ENCODE measurements at regions not wholly inside any gene's neighbourhood (a gene's known extent, or its start where the extent isn't known, plus 50 kb on each side); places are given as distances from the start of the nearest gene placed in this dataset.

- no peak overlapping the region for H3K4me3 ChIP-seq
- no peaks in the 10 kb centered on the region for H3K9me3 ChIP-seq
- DNase-seq: no peak
- no peak overlapping the region for H3K27ac ChIP-seq
- WGBS, 3 donors: 89 to 95% (median 92%) methylated on average over 4 of the region's 4 CpGs
- TF ChIP-seq POLR2A (IDR thresholded peaks at IDR 0.05): no peak
- no peak for TF ChIP-seq CTCF (IDR thresholded peaks at IDR 0.05)
- TF ChIP-seq EP300 (IDR thresholded peaks at IDR 0.05): no peak
- no peaks in the 10 kb centered on the region for H3K4me1 ChIP-seq (ENCODE audit: insufficient read depth)
- no peaks in the 10 kb centered on the region for H3K36me3 ChIP-seq
- intact Hi-C loops (cut with DNase I): no loop called here
- no peaks in the 10 kb centered on the region for H3K27me3 ChIP-seq
Observed at GRCh38 chr10:117884093-117884492, 162.6 kb downstream of the RAB11FIP2 start.

GRCh38 chr10:117884592-117884991 lies 162.1 kb downstream of the RAB11FIP2 start:
- TF ChIP-seq EP300 (IDR thresholded peaks at IDR 0.05) (no peak), CTCF (IDR thresholded peaks at IDR 0.05) (no peak), POLR2A (IDR thresholded peaks at IDR 0.05) (no peak)
- intact Hi-C loops (cut with DNase I): no loop called here
- WGBS, 3 donors: 78 to 83% (median 80%) methylated on average over 6 of the region's 6 CpGs
- Histone ChIP-seq H3K9me3 (no peaks in the 10 kb centered on the region), H3K27ac (no peak overlapping the region), H3K27me3 (no peaks in the 10 kb centered on the region), H3K4me3 (no peak overlapping the region), H3K4me1 (ENCODE audit: insufficient read depth) (no peaks in the 10 kb centered on the region), H3K36me3 (no peaks in the 10 kb centered on the region)
- DNase-seq: no peak

GRCh38 chr10:117885206-117885829 lies 161.4 kb downstream of the RAB11FIP2 start:
- no peak for TF ChIP-seq CTCF (IDR thresholded peaks at IDR 0.05)
- no peak for TF ChIP-seq EP300 (IDR thresholded peaks at IDR 0.05)
- TF ChIP-seq POLR2A (IDR thresholded peaks at IDR 0.05): no peak
- Histone ChIP-seq H3K9me3 (no peaks in the 10 kb centered on the region), H3K27me3 (no peaks in the 10 kb centered on the region), H3K27ac (no peak overlapping the region), H3K4me3 (no peak overlapping the region), H3K36me3 (no peaks in the 10 kb centered on the region), H3K4me1 (ENCODE audit: insufficient read depth) (no peaks in the 10 kb centered on the region)
- intact Hi-C loops (cut with DNase I): no loop called here
- DNase-seq: no peak
- 73 to 77% (median 77%) methylated on average over 14 of the region's 14 CpGs for WGBS, 3 donors

GRCh38 chr10:117886766-117887165 lies 160.0 kb downstream of the RAB11FIP2 start:
- no peak for TF ChIP-seq CTCF (IDR thresholded peaks at IDR 0.05)
- H3K4me3 ChIP-seq: no peak overlapping the region
- WGBS, 3 donors: 87 to 95% (median 93%) methylated on average over 7 of the region's 7 CpGs

More at GRCh38 chr10:117886766-117887165, 160.0 kb downstream of the RAB11FIP2 start:
- no peaks in the 10 kb centered on the region for H3K9me3 ChIP-seq
- no peak for DNase-seq
- H3K27me3 ChIP-seq: no peaks in the 10 kb centered on the region
- intact Hi-C loops (cut with DNase I): no loop called here
- H3K4me1 ChIP-seq (ENCODE audit: insufficient read depth): no peaks in the 10 kb centered on the region
- H3K36me3 ChIP-seq: no peaks in the 10 kb centered on the region
- H3K27ac ChIP-seq: no peak overlapping the region
